GM12892 (cell line): ENCODE measurements at regions not wholly inside any gene's neighbourhood (a gene's known extent, or its start where the extent isn't known, plus 50 kb on each side); places are given as distances from the start of the nearest gene placed in this dataset.

Experiments used
- POLR2A ChIP-seq: IDR thresholded peaks from 2 replicates; pipeline ENCODE4 v1.6.1; 2011; ENCODE audit warnings: low read depth, low read length, control low read depth
- POLR2AphosphoS5 ChIP-seq: IDR thresholded peaks from 2 replicates; pipeline ENCODE4 v1.6.1; 2011; ENCODE audit warnings: low read depth, low read length, control low read depth
- TAF1 ChIP-seq: IDR thresholded peaks from 2 replicates; pipeline ENCODE4 v1.6.1; 2011; ENCODE audit warnings: low read depth, mild to moderate bottlenecking, control low read depth, low read length, borderline replicate concordance

DNA sequence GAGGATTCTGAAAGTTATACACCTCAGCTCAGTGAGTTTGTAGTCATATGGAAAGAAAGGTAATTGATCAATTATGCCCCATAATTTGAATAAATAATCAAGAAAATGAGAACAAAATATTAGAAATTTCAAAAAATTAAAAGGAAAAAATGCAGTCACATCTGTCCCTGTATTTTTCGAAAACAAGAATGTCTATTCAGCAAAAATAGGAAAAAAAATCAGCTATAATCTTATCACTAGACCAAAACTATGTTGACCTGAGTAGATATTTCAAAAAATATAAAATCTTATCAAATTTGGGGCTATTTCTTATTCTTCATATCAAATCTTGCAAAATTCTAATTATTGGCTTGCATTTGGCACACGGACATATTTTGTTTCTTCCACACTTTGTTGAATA is 501.2 kb upstream of the CNTN3 start:
- TF ChIP-seq POLR2AphosphoS5 (no peak), POLR2A (no peak), TAF1 (no peak)
